ENCODE measurements at regions not wholly inside any gene's neighbourhood (a gene's known extent, or its start where the extent isn't known, plus 50 kb on each side); places are given as distances from the start of the nearest gene placed in this dataset.

DNA sequence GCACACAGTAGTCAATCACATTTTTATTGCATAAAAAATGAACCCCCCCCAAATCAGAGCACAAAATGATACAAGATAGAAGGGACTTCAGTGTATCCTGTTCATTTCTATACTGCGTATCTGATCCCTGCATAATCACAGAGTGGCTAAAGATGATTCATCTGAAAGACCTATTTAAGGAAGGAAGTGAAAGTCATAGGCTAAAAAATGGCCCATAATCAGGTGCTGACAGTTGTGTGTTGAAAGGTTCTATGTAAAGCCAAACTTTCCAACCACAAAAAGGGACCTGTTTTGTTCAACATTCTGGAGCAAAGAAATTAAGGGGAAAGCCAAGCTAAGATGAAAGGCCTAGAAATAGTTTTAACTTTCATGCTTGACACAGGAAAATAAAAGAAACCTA is 147.8 kb upstream of the ATP2B1 start:
- TF ChIP-seq, protein P1, sequence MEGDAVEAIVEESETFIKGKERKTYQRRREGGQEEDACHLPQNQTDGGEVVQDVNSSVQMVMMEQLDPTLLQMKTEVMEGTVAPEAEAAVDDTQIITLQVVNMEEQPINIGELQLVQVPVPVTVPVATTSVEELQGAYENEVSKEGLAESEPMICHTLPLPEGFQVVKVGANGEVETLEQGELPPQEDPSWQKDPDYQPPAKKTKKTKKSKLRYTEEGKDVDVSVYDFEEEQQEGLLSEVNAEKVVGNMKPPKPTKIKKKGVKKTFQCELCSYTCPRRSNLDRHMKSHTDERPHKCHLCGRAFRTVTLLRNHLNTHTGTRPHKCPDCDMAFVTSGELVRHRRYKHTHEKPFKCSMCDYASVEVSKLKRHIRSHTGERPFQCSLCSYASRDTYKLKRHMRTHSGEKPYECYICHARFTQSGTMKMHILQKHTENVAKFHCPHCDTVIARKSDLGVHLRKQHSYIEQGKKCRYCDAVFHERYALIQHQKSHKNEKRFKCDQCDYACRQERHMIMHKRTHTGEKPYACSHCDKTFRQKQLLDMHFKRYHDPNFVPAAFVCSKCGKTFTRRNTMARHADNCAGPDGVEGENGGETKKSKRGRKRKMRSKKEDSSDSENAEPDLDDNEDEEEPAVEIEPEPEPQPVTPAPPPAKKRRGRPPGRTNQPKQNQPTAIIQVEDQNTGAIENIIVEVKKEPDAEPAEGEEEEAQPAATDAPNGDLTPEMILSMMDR (IDR thresholded peaks at IDR 0.05 in 2 of 3, conservative IDR thresholded peaks at IDR 0.05 in 1 of 3; ENCODE audit: control insufficient read depth in 2 of 3, extremely low read depth in 1 of 3, insufficient read depth in 1 of 3, low read depth in 3 of 3, low read length in 3 of 3): no peak
- TF ChIP-seq NFIC (IDR thresholded peaks at IDR 0.05; ENCODE audit: low read depth, low read length) (peak; percentile 96), NBN (IDR thresholded peaks at IDR 0.05) (peak; percentile 74; the same call in 1 of the 2 replicates), BCL11A (IDR thresholded peaks at IDR 0.05; ENCODE audit: low read depth, low read length) (peak; percentile 85; the same call in 1 of the 2 replicates), KDM1A (IDR thresholded peaks at IDR 0.05; ENCODE audit: borderline replicate concordance) (no peak), CREB1 (IDR thresholded peaks at IDR 0.05; ENCODE audit: low read depth) (peak; percentile 45; the same call in 1 of the 2 replicates), POLR2AphosphoS2 (IDR thresholded peaks at IDR 0.05; ENCODE audit: low read depth, low read length) (no peak), POLR2A (IDR thresholded peaks at IDR 0.05; ENCODE audit: low read depth, low read length) (no peak), BCLAF1 (IDR thresholded peaks at IDR 0.05) (no peak), MLLT1 (IDR thresholded peaks at IDR 0.05) (peak; percentile 63; the same call in 1 of the 2 replicates)
- TF ChIP-seq, protein P2, sequence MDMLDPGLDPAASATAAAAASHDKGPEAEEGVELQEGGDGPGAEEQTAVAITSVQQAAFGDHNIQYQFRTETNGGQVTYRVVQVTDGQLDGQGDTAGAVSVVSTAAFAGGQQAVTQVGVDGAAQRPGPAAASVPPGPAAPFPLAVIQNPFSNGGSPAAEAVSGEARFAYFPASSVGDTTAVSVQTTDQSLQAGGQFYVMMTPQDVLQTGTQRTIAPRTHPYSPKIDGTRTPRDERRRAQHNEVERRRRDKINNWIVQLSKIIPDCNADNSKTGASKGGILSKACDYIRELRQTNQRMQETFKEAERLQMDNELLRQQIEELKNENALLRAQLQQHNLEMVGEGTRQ (IDR thresholded peaks at IDR 0.05; ENCODE audit: borderline replicate concordance, low read depth, low read length): no peak

Data from GM12878 (cell line).